HCT116 (cell line): ENCODE measurements at regions not wholly inside any gene's neighbourhood (a gene's known extent, or its start where the extent isn't known, plus 50 kb on each side); places are given as distances from the start of the nearest gene placed in this dataset.
"Not testable (repeated sequence)": the region's sequence is repeated elsewhere in the genome, so short reads cannot be mapped to it uniquely, and the experiment has no call there.

Source experiments
- ATAC-seq: fragments of 200-7000 bp; cut with Tn5 transposase; 2 replicates; pipeline ENCODE4 v1.9.1; 2020; ENCODE audit warnings: mild to moderate bottlenecking, moderate library complexity
- BruUV-seq: library from RNA; stranded (reverse); fragments of 400-500 nt; replicated peaks from 2 replicates; lab custom pipeline; 2021; lab: Mats Ljungman, UMichigan
- CTCF ChIA-PET: fragments of 300-600 bp; sonication (Branson Sonifier 250); formaldehyde crosslinking; loops from one replicate; lab custom pipeline; 2021; ENCODE audit warnings: antibody characterized with exemption; lab: Charles Lee
- POLR2A ChIA-PET: fragments of 300-600, 350-600 bp; sonication (Branson Sonifier 250); formaldehyde crosslinking; loops from one replicate; lab custom pipeline; 2021; ENCODE audit warnings: antibody characterized with exemption; lab: Charles Lee
- RAD21 ChIA-PET, 2 experiments: fragments of 300-600 bp; sonication (Branson Sonifier 250); formaldehyde crosslinking; loops; one replicate each; lab custom pipeline; 2023; ENCODE audit warnings: low total read pairs in 2 of 2; ENCODE audit not compliant: uncharacterized antibody in 2 of 2, unreplicated experiment in 2 of 2, low non-redundant PET in 1 of 2; lab: Charles Lee
- DNase-seq: peaks from one replicate; pipeline ENCODE4 v3.0.0-alpha.2; 2010; ENCODE audit warnings: low read depth, low spot score
- H2AFZ ChIP-seq: fragments of 200-600 bp; shearing (Covaris generic), sonication (generic); 2 replicates; pipeline ENCODE4 v1.6.1; 2017; ENCODE audit warnings: low read depth, mixed run types, mixed read lengths, antibody characterized with exemption, low read length; ENCODE audit not compliant: poor library complexity, severe bottlenecking
- H3K27ac ChIP-seq: 2 replicates; pipeline ENCODE4 v1.5.1; 2012; ENCODE audit warnings: low read depth, low read length
- H3K27me3 ChIP-seq: fragments of 200-600 bp; sonication (generic); 2 replicates; pipeline ENCODE4 v1.6.1; 2016; ENCODE audit warnings: mixed run types, low read length, mixed read lengths; ENCODE audit not compliant: insufficient read depth
- H3K36me3 ChIP-seq, 2 experiments: fragments of 200-500 bp in 1 of 2; fragments of 200-600 bp in 1 of 2; sonication (Bioruptor generic) in 1 of 2; sonication (generic) in 1 of 2; 2 replicates each; pipeline versions ENCODE4 v1.5.1 to v1.6.1; 2014 to 2016; ENCODE audit warnings: low read length in 2 of 2, inconsistent platforms in 1 of 2, mixed read lengths in 1 of 2, mixed run types in 1 of 2; ENCODE audit not compliant: insufficient read depth in 2 of 2, control insufficient read depth in 1 of 2
- H3K4me1 ChIP-seq, 2 experiments: fragments of 200-600 bp in 1 of 2; sonication (generic) in 1 of 2; 2 replicates each; pipeline versions ENCODE4 v1.5.1 to v1.6.1; 2012 to 2017; ENCODE audit warnings: low read length in 2 of 2, inconsistent platforms in 1 of 2, mild to moderate bottlenecking in 1 of 2, mixed read lengths in 1 of 2, mixed run types in 1 of 2, moderate library complexity in 1 of 2; ENCODE audit not compliant: insufficient read depth in 2 of 2, control insufficient read depth in 1 of 2
- H3K4me2 ChIP-seq: fragments of 200-600 bp; sonication (generic); 2 replicates; pipeline ENCODE4 v1.6.1; 2017; ENCODE audit warnings: mixed run types, low read length, mixed read lengths
- H3K4me3 ChIP-seq, 2 experiments: fragments of 200-600 bp in 1 of 2; sonication (generic) in 1 of 2; replicated peaks in 1 of 2; 2 replicates each; pipeline ENCODE4 v1.5.1; 2011 to 2016; ENCODE audit warnings: low read length in 2 of 2, control low read depth in 1 of 2, low read depth in 1 of 2, mild to moderate bottlenecking in 1 of 2, mixed read lengths in 1 of 2, mixed run types in 1 of 2
- H3K79me2 ChIP-seq: fragments of 200-600 bp; sonication (generic); 2 replicates; pipeline ENCODE4 v1.6.1; 2017; ENCODE audit warnings: mild to moderate bottlenecking, mixed run types, low read length, moderate library complexity, mixed read lengths; ENCODE audit not compliant: insufficient read depth
- H3K9ac ChIP-seq: fragments of 200-600 bp; sonication (generic); 2 replicates; pipeline ENCODE4 v1.6.1; 2016; ENCODE audit warnings: low read length, mixed read lengths
- H3K9me2 ChIP-seq: fragments of 200-600 bp; sonication (generic), shearing (Covaris generic); 2 replicates; pipeline ENCODE4 v1.6.1; 2017; ENCODE audit warnings: mixed run types, mild to moderate bottlenecking, moderate library complexity; ENCODE audit not compliant: insufficient read depth
- H3K9me3 ChIP-seq, 2 experiments: fragments of 200-500 bp in 1 of 2; fragments of 200-600 bp in 1 of 2; sonication (Bioruptor generic) in 1 of 2; sonication (generic) in 1 of 2; 2 replicates each; pipeline ENCODE4 v1.6.1; 2014 to 2017; ENCODE audit warnings: low read length in 2 of 2, mixed read lengths in 2 of 2, inconsistent platforms in 1 of 2, low read depth in 1 of 2, mild to moderate bottlenecking in 1 of 2, mixed run types in 1 of 2, moderate library complexity in 1 of 2; ENCODE audit not compliant: control insufficient read depth in 1 of 2, insufficient read depth in 1 of 2
- H4K20me1 ChIP-seq: fragments of 200-600 bp; sonication (generic), shearing (Covaris generic); 2 replicates; pipeline ENCODE4 v1.6.1; 2017; ENCODE audit warnings: mixed run types, mild to moderate bottlenecking, moderate library complexity; ENCODE audit not compliant: insufficient read depth
- intact Hi-C: fragments of 100-400 bp; cut with micrococcal nuclease; formaldehyde crosslinking; loops from 2 replicates; pipeline ENCODE4 v1.10.0; 2022

DNA sequence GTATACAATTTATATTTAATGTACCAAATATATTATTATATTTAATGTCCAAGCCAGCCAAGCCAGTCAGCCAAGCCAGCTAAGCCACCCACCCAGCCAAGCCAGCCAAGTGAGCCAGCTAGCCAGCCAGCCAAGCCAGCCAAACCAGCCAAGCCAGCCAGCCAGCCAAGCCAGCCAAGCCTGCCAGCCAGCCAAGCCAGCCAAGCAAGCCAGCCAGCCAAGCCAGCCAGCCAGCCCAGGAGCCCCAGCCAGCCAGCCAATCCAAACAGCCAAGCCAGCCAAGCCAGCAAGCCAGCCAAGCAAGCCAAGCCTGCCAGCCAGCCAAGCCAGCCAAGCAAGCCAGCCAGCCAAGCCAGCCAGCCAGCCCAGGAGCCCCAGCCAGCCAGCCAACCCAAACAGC, 1596.3 kb downstream of the RPIA start:
- H3K27me3 ChIP-seq, H3K4me1 ChIP-seq, H3K36me3 ChIP-seq, H3K27ac ChIP-seq, CTCF ChIA-PET, POLR2A ChIA-PET, BruUV-seq, H3K4me3 ChIP-seq, ATAC-seq, H2AFZ ChIP-seq, DNase-seq, RAD21 ChIA-PET, H3K9me2 ChIP-seq, H3K4me2 ChIP-seq, intact Hi-C loops, H4K20me1 ChIP-seq, H3K9me3 ChIP-seq, H3K79me2 ChIP-seq, H3K9ac ChIP-seq: not testable (repeated sequence)

- ATAC-seq, POLR2A ChIA-PET, DNase-seq, H3K36me3 ChIP-seq, H3K9me3 ChIP-seq, H3K4me2 ChIP-seq, H3K4me3 ChIP-seq, H3K79me2 ChIP-seq, H3K27me3 ChIP-seq, H4K20me1 ChIP-seq, CTCF ChIA-PET, RAD21 ChIA-PET, H3K9ac ChIP-seq, H3K27ac ChIP-seq, H3K9me2 ChIP-seq, H3K4me1 ChIP-seq, H2AFZ ChIP-seq, BruUV-seq, intact Hi-C loops: not testable (repeated sequence)
These were observed 1596.9 kb downstream of the RPIA start for GRCh38 chr2:90288396-90288795.

DNA sequence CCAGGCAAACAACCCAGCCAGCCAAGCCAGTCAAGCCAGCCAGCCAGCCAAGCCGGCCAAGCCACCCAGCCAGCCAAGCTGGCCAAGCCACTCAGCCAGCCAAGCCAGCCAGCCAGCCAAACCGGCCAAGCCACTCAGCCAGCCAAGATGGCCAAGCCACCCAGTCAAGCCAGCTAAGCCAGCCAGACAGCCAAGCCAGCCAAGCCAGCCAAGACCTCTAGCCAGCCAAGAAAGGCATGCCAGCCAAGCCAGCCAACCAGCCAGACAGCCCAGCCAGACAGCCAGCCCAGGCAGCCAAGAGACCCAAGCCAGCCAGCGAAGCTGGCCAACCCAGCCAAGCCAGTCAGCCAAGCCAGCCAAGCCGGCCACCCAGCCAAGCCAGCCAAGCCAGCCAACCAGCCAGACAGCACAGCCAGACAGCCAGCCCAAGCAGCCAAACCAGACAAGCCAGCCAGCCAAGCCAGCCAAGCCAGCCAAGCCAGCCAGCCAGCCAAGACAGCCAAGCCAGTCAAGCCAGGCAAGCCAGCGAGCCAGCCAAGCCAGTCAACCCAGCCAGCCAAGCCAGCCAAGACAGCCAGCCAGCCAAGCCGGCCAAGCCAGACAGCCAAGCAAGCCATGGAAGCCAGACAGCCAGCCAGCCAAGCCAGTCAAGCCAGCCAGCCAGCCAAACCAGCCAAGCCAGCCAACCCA, 1598.0 kb downstream of the RPIA start:
- H3K4me3 ChIP-seq, H3K9me3 ChIP-seq, intact Hi-C loops, DNase-seq, H2AFZ ChIP-seq, H3K4me1 ChIP-seq, BruUV-seq, H3K27ac ChIP-seq, POLR2A ChIA-PET, H3K79me2 ChIP-seq, H3K27me3 ChIP-seq, H3K9me2 ChIP-seq, H3K4me2 ChIP-seq, H3K36me3 ChIP-seq, H3K9ac ChIP-seq, CTCF ChIA-PET, ATAC-seq, RAD21 ChIA-PET, H4K20me1 ChIP-seq: not testable (repeated sequence)

GRCh38 chr2:90290701-90291100, 1599.2 kb downstream of the RPIA start:
- BruUV-seq, intact Hi-C loops, H3K9me2 ChIP-seq, H4K20me1 ChIP-seq, H3K79me2 ChIP-seq, H3K9ac ChIP-seq, POLR2A ChIA-PET, ATAC-seq, H3K4me1 ChIP-seq, H3K9me3 ChIP-seq, CTCF ChIA-PET, RAD21 ChIA-PET, DNase-seq, H3K4me3 ChIP-seq, H3K27me3 ChIP-seq, H3K27ac ChIP-seq, H2AFZ ChIP-seq, H3K4me2 ChIP-seq, H3K36me3 ChIP-seq: not testable (repeated sequence)
